Subcutaneous abdominal adipose tissue (tissue), 5 donors: ENCODE measurements at regions not wholly inside any gene's neighbourhood (a gene's known extent, or its start where the extent isn't known, plus 50 kb on each side); places are given as distances from the start of the nearest gene placed in this dataset.

Source experiments
- H3K27ac ChIP-seq: one replicate; pipeline ENCODE4 v1.7.0; 2013; ENCODE audit warnings: low read depth, mild to moderate bottlenecking, inconsistent platforms, low read length, moderate library complexity
- H3K27me3 ChIP-seq, 5 donors: one replicate each; pipeline ENCODE4 v1.7.0; 2013; ENCODE audit warnings: low read length in 5 of 5, inconsistent platforms in 1 of 5; ENCODE audit not compliant: control insufficient read depth in 5 of 5, insufficient read depth in 4 of 5
- H3K36me3 ChIP-seq, 5 donors: one replicate each; pipeline ENCODE4 v1.7.0; 2013; ENCODE audit warnings: low read length in 5 of 5; ENCODE audit not compliant: control insufficient read depth in 5 of 5, insufficient read depth in 5 of 5
- H3K4me1 ChIP-seq, 5 donors: one replicate each; pipeline ENCODE4 v1.7.0; 2013; ENCODE audit warnings: low read length in 5 of 5, mild to moderate bottlenecking in 3 of 5, moderate library complexity in 1 of 5; ENCODE audit not compliant: control insufficient read depth in 5 of 5, insufficient read depth in 5 of 5
- H3K4me3 ChIP-seq, 5 donors: one replicate each; pipeline ENCODE4 v1.7.0; 2013; ENCODE audit warnings: low read length in 5 of 5, low read depth in 1 of 5
- H3K9ac ChIP-seq, 5 donors: one replicate each; pipeline ENCODE4 v1.7.0; 2013; ENCODE audit warnings: low read length in 5 of 5, mild to moderate bottlenecking in 4 of 5, moderate library complexity in 3 of 5
- H3K9me3 ChIP-seq, 5 donors: one replicate each; pipeline ENCODE4 v1.7.0; 2013; ENCODE audit warnings: low read length in 5 of 5; ENCODE audit not compliant: control insufficient read depth in 5 of 5
- donor health status: healthy.
- donor health status: healthy.
- donor health status: healthy.
- donor health status: healthy.
- donor health status: healthy.

DNA sequence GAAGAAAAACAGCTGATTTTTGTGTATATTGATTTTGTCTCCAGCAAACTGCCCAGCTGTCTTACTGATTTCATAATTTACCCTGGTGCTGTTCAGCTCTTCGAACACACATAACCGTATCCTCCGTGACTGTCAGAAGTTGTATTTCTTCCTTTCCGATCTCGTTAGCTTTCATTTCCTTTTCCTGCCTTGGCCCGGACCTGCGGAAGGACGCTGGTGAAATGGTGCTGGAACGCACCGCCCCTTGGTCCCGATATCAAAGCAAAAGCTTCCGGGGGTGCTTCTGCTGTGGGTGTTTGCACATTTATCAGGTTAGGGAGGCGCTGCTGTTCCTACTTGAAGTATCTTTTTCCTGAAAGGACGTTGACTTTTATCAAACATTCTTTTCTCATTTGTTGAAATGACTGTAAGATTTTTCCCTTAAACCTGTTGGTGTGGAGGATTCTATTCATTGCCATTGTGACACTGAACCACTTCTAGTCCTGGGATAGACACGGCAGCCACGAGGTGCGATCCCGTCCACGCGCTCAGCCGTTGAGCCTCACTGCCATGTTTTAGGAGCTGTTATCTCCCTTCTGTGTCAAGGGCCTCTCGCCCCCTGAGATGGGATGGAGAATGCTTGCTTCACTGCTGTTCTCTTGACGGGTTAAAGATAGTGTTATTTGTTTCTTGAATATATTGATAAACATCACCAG lies 72.6 kb downstream of the FOXL3 start:
- H3K4me1 ChIP-seq, result peaks cover 0 to 24% (median 12%) of the 10 kb centered on the region in 5 donors
- peak overlapping the region in 4 of 5 donors; percentile 1 to 55 (median 45) for H3K4me3 ChIP-seq
- H3K9ac ChIP-seq, result peak overlapping the region in 2 of 5 donors; percentile 21 to 48
- H3K27ac ChIP-seq, result no peak overlapping the region
- H3K27me3 ChIP-seq, result peaks cover 12 to 46% (median 28%) of the 10 kb centered on the region in 5 donors
- peaks cover 0 to 9% (median 8%) of the 10 kb centered on the region in 5 donors for H3K9me3 ChIP-seq
- H3K36me3 ChIP-seq, result no peaks in the 10 kb centered on the region

DNA sequence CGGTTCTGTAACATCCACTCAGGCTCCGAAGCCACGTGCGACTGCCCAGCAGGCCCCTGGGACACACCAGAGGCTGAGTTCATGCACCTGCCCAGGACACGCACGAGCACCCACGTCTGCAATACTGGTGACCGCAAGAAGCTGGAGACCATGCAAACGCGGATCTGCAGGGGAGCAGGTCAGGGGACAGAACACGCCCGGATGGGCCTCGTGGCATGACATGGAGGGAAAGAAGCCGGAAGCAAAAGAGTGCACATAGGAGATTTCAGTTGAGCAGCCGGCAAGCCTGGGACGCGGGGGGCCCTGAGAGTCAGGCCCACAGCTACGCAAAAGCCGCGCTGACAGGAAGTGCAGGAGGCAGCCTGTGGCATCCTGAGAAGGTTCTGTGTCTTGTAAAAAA lies 73.7 kb downstream of the FOXL3 start:
- Histone ChIP-seq H3K27me3 (peaks cover 16 to 42% (median 30%) of the 10 kb centered on the region in 5 donors), H3K4me1 (peaks cover 0 to 24% (median 12%) of the 10 kb centered on the region in 5 donors), H3K9me3 (peaks cover 0 to 2% (median 0%) of the 10 kb centered on the region in 5 donors)

DNA sequence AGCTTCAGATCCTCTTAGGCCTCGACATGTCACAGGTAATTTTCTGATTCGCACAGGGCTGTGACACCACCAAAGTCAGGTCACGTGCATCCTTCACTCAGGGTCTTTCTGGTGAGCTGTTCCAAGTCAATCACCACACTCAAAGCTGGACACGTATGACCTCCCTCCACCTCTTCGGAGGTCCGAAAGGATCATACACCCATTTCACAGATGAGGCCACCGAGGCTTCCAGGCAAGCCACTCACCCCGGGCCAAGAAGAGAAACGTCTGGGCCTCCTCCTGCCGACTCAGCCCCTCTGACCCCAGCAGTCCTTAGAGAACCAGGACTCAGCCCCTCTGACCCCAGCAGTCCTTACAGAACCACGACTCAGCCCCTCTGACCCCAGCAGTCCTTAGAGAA lies 74.6 kb downstream of the FOXL3 start:
- H3K4me1 ChIP-seq, result peaks cover 0 to 24% (median 12%) of the 10 kb centered on the region in 5 donors
- no peaks in the 10 kb centered on the region for H3K9me3 ChIP-seq
- H3K27ac ChIP-seq, result no peak overlapping the region
- H3K36me3 ChIP-seq, result no peaks in the 10 kb centered on the region
- H3K4me3 ChIP-seq, result no peak overlapping the region
- no peak overlapping the region for H3K9ac ChIP-seq
- peaks cover 15 to 35% (median 23%) of the 10 kb centered on the region in 5 donors for H3K27me3 ChIP-seq

More for the DNA sequence above, 73.7 kb downstream of the FOXL3 start:
- Histone ChIP-seq H3K4me3 (no peak overlapping the region), H3K9ac (no peak overlapping the region), H3K27ac (no peak overlapping the region), H3K36me3 (no peaks in the 10 kb centered on the region)

- H3K4me1 ChIP-seq, result peaks cover 0 to 24% (median 12%) of the 10 kb centered on the region in 5 donors
These were observed 75.6 kb downstream of the FOXL3 start for GRCh38 chr7:365593-365992.

DNA sequence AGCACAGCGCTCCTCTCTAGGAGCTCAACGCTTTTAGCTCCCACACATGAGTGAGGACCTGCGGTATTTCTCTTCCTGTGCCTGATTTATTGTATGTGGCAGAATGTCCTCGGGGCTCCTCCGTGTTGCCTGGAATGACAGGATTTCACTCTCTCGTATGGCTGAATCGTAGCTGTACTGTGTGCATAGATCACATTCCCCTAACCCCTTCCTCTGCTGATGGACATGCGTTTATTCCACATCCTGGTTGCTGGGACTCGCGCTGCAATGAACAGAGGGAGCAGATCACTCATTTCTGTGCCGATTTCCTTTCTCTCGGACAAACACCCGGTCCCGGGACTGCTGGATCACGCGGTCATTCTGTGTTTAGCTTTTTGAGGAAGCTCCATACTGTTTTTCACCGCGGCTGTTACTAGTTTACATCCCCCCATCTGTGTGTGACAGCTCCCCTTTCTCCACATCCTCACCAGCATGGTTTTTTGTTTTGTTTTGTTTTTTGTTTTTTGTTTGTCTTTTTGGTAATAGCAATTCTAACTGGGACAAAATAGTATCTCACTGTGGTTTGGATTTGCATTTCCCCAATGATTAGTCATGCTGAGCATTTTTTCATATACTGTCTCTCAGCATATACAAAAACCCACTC lies 76.3 kb downstream of the FOXL3 start:
- no peak overlapping the region for H3K27ac ChIP-seq
- H3K36me3 ChIP-seq, result no peaks in the 10 kb centered on the region
- no peak overlapping the region for H3K9ac ChIP-seq
- peaks cover 5 to 23% (median 11%) of the 10 kb centered on the region in 5 donors for H3K27me3 ChIP-seq
- peaks cover 0 to 24% (median 12%) of the 10 kb centered on the region in 5 donors for H3K4me1 ChIP-seq
- H3K4me3 ChIP-seq, result peak overlapping the region in 2 of 5 donors; percentile 8 to 21
- H3K9me3 ChIP-seq, result no peaks in the 10 kb centered on the region

More at GRCh38 chr7:365593-365992, 75.6 kb downstream of the FOXL3 start:
- Histone ChIP-seq H3K9me3 (no peaks in the 10 kb centered on the region), H3K9ac (no peak overlapping the region), H3K4me3 (no peak overlapping the region), H3K27ac (no peak overlapping the region), H3K27me3 (peaks cover 5 to 25% (median 13%) of the 10 kb centered on the region in 5 donors), H3K36me3 (no peaks in the 10 kb centered on the region)

GRCh38 chr7:367351-367901 lies 77.5 kb downstream of the FOXL3 start:
- Histone ChIP-seq H3K9me3 (no peaks in the 10 kb centered on the region), H3K4me3 (no peak overlapping the region), H3K4me1 (peaks cover 0 to 15% (median 4%) of the 10 kb centered on the region in 5 donors), H3K9ac (no peak overlapping the region), H3K27ac (no peak overlapping the region), H3K27me3 (peaks cover 5 to 23% (median 11%) of the 10 kb centered on the region in 5 donors), H3K36me3 (no peaks in the 10 kb centered on the region)

DNA sequence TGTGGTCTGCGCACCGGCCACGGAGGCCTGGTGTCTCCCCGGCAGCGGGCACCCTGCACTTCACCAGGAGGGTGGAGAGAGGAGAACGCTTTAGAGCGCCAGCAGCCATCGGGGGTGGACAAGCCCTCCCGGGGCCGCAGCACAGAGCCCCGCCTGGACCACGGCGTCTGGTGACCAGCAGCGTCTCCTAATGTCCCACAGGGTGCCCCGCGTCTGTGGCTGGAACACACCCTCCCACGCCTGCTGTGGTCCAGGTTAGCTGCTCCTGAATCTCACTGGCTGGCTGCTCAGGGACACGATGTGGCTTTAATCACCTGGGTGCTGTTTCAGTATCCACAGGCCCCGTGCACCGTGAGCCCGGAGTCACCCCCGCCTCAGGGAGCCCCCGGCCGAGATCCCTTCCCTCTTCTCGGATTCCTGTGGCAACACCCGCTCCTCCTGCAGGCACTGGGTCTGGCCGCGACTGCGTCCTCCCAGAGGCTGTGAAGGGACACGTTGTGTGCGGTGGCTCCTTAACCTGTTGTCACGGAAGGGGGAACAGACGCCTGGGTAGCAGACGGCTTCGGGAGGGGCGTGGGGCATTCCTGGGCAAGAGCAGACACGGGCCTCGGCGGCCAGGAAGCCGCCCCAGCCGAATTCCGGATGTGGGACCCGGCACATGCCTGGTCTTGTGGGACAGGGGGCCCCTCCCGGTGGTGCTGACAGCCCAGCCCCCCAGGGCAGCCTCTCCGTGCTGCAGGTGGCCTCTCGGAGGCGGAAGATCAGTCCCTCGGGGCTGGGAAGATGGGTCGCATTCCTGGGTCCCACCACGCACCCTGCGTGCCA lies 78.9 kb downstream of the FOXL3 start:
- no peak overlapping the region for H3K27ac ChIP-seq
- H3K36me3 ChIP-seq, result no peaks in the 10 kb centered on the region
- no peak overlapping the region for H3K9ac ChIP-seq
- H3K4me3 ChIP-seq, result no peak overlapping the region
- H3K27me3 ChIP-seq, result peaks cover 5 to 21% (median 9%) of the 10 kb centered on the region in 5 donors
- H3K4me1 ChIP-seq, result peaks cover 0 to 15% (median 6%) of the 10 kb centered on the region in 5 donors
- no peaks in the 10 kb centered on the region for H3K9me3 ChIP-seq

GRCh38 chr7:369476-370258 lies 79.7 kb downstream of the FOXL3 start:
- Histone ChIP-seq H3K36me3 (no peaks in the 10 kb centered on the region), H3K9ac (no peak overlapping the region), H3K27ac (no peak overlapping the region), H3K4me1 (peaks cover 0 to 15% (median 6%) of the 10 kb centered on the region in 5 donors), H3K4me3 (no peak overlapping the region), H3K27me3 (peaks cover 5 to 23% (median 12%) of the 10 kb centered on the region in 5 donors), H3K9me3 (no peaks in the 10 kb centered on the region)

- Histone ChIP-seq H3K9ac (no peak overlapping the region), H3K4me1 (peaks cover 0 to 16% (median 6%) of the 10 kb centered on the region in 5 donors), H3K9me3 (no peaks in the 10 kb centered on the region), H3K4me3 (no peak overlapping the region), H3K27me3 (peaks cover 7 to 23% (median 14%) of the 10 kb centered on the region in 5 donors), H3K27ac (no peak overlapping the region), H3K36me3 (no peaks in the 10 kb centered on the region)
These were observed 80.3 kb downstream of the FOXL3 start for GRCh38 chr7:370259-370625.
